ENCODE measurements at regions not wholly inside any gene's neighbourhood (a gene's known extent, or its start where the extent isn't known, plus 50 kb on each side); places are given as distances from the start of the nearest gene placed in this dataset.
"Not testable (repeated sequence)": the region's sequence is repeated elsewhere in the genome, so short reads cannot be mapped to it uniquely, and the experiment has no call there.

DNA sequence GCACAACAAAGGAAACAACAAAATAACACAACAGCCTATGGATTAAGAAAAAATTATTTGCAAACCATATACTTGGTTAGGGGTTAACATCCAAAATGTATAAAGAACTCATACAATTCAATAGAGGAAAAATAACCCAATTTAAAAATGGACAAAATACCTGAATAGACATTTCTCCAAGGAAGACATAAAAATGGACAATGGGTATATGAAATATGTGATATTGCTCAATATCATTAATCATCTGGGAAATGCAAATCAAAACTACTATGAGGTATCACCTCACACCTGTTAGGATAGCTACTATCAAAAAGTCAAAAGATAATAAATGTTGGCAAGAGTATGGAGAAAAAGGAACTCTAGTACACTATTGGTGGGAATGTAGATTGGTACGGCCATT, 71.0 kb upstream of the THRB start:
- TF ChIP-seq CTCF (IDR thresholded peaks at IDR 0.05), result no peak
- Histone ChIP-seq H3K36me3 (no peaks in the 10 kb centered on the region), H3K4me3 (no peak overlapping the region), H3K27ac (no peak overlapping the region), H3K27me3 (no peaks in the 10 kb centered on the region), H3K4me1 (no peaks in the 10 kb centered on the region), H3K9me3 (peaks cover 0 to 4% of the 10 kb centered on the region in 2 donors)
- no peak for DNase-seq (ENCODE audit: low spot score)

- H3K4me3 ChIP-seq, result no peak overlapping the region
- no peaks in the 10 kb centered on the region for H3K4me1 ChIP-seq
- H3K9me3 ChIP-seq, result peaks cover 0 to 11% of the 10 kb centered on the region in 2 donors
- no peak for TF ChIP-seq CTCF (IDR thresholded peaks at IDR 0.05)
- H3K27ac ChIP-seq, result no peak overlapping the region
- no peaks in the 10 kb centered on the region for H3K27me3 ChIP-seq
- no peak for DNase-seq (ENCODE audit: low spot score)
- H3K36me3 ChIP-seq, result no peaks in the 10 kb centered on the region
Measured at GRCh38 chr3:24566927-24567326, 72.3 kb upstream of the THRB start.

DNA sequence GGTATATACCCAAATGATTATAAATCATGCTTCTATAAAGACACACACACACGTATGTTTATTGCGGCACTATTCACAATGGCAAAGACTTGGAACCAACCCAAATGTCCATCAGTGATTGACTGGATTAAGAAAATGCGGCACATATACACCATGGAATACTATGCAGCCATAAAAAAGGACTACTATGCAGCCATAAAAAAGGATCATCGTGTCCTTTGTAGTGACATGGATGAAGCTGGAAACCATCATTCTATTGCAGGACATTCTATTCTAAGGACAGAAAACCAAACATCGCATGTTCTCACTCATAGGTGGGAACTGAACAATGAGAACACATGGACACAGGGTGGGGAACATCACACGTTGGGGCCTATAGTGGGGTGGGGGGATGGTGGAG, 77.8 kb upstream of the THRB start:
- not testable (repeated sequence) for H3K36me3 ChIP-seq; H3K27me3 ChIP-seq; H3K4me1 ChIP-seq; H3K9me3 ChIP-seq; H3K27ac ChIP-seq; H3K4me3 ChIP-seq; DNase-seq (ENCODE audit: low spot score)

DNA sequence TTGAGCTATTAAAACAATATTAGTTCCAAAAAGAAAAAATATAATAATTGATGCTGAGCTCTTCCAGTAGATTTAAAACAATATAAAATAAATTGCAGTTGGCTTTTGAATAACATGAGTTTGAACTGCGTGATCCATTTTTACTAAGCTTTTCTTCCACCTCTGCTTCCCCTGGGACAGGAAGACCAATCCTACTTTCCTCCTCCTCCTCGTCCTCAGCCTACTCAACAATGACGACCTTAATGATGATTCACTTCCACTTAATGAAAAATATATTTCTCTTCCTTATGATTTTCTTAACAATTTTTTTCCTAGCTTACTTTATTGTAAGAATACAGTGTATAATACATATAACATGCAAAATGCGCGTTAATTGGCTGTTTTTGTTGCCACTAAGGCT, 78.9 kb upstream of the THRB start:
- Histone ChIP-seq H3K9me3 (peaks cover 0 to 7% of the 10 kb centered on the region in 2 donors), H3K27me3 (no peaks in the 10 kb centered on the region), H3K27ac (no peak overlapping the region), H3K4me3 (no peak overlapping the region), H3K4me1 (no peaks in the 10 kb centered on the region), H3K36me3 (no peaks in the 10 kb centered on the region)
- no peak for DNase-seq (ENCODE audit: low spot score)
- no peak for TF ChIP-seq CTCF (IDR thresholded peaks at IDR 0.05)

- H3K36me3 ChIP-seq, result no peaks in the 10 kb centered on the region
- H3K27ac ChIP-seq, result no peak overlapping the region
- H3K27me3 ChIP-seq, result no peaks in the 10 kb centered on the region
- DNase-seq (ENCODE audit: low spot score), result no peak
- H3K4me3 ChIP-seq, result no peak overlapping the region
- H3K9me3 ChIP-seq, result no peaks in the 10 kb centered on the region
- no peak for TF ChIP-seq CTCF (IDR thresholded peaks at IDR 0.05)
- H3K4me1 ChIP-seq, result no peaks in the 10 kb centered on the region
Measured at GRCh38 chr3:24578324-24578723, 83.7 kb upstream of the THRB start.

GRCh38 chr3:24578951-24579421, 84.3 kb upstream of the THRB start:
- Histone ChIP-seq H3K36me3 (no peaks in the 10 kb centered on the region), H3K9me3 (no peaks in the 10 kb centered on the region)

More at GRCh38 chr3:24578951-24579421, 84.3 kb upstream of the THRB start:
- H3K27me3 ChIP-seq, result no peaks in the 10 kb centered on the region
- TF ChIP-seq CTCF (IDR thresholded peaks at IDR 0.05), result no peak
- no peak overlapping the region for H3K4me3 ChIP-seq
- DNase-seq (ENCODE audit: low spot score), result no peak
- H3K27ac ChIP-seq, result no peak overlapping the region
- no peaks in the 10 kb centered on the region for H3K4me1 ChIP-seq

Data from right atrium auricular region (tissue), 2 donors.